ENCODE measurements at regions not wholly inside any gene's neighbourhood (a gene's known extent, or its start where the extent isn't known, plus 50 kb on each side); places are given as distances from the start of the nearest gene placed in this dataset.

DNA sequence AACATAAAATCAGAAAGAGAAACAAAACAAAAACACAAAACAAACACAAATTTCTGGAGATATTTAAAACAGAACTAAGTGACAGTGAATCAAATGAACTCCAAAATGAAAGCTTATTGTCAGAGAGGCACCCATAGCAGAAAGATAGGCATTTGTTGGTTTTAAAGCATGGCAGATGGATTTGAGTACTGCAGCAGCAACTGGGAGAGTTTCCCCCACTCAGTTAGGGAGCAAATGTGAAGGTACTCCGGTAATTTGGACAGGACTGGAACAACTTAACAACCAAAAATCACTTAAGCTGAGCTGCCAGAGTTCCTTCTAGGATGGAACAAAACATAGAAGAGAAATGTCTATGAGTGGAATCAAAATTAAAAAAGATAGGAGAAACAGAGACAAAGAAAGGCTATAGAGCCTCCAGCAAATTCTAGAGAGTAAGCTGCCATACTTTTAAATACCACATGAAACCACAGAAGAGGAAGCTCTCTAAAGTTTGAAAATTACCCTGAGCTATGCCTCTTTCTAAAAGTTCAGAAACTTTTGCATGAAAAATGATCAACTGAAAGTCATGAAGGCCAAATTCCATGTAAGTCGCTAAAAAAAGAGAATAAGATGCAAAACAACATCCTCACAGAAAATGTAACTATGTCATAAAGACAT is 1248.3 kb upstream of the USP15 start:
- no peaks in the 10 kb centered on the region for H3K79me1 ChIP-seq (ENCODE audit: low read length)
- H3K4me2 ChIP-seq (ENCODE audit: low read length), result no peak overlapping the region
- no peak overlapping the region for H3K4ac ChIP-seq (ENCODE audit: low read depth, low read length)
- H3K23ac ChIP-seq (ENCODE audit: low read length), result no peak overlapping the region
- no peak overlapping the region for H4K12ac ChIP-seq (ENCODE audit: low read depth, low read length)
- H3K4me1 ChIP-seq (ENCODE audit: control insufficient read depth in 1 of 2, insufficient read depth in 2 of 2, low read length in 2 of 2), result no peaks in the 10 kb centered on the region
- H3K9ac ChIP-seq (ENCODE audit: low read length), result no peak overlapping the region
- H3K18ac ChIP-seq (ENCODE audit: low read length), result no peak overlapping the region
- no peak overlapping the region for H4K91ac ChIP-seq (ENCODE audit: low read depth, low read length)
- H3K79me2 ChIP-seq (ENCODE audit: control insufficient read depth, insufficient read depth, low read length, poor library complexity), result no peaks in the 10 kb centered on the region
- no peaks in the 10 kb centered on the region for H3K36me3 ChIP-seq (ENCODE audit: control insufficient read depth in 1 of 2, insufficient read depth in 2 of 2, low read length in 2 of 2)
- no peaks in the 10 kb centered on the region for H3K27me3 ChIP-seq (ENCODE audit: insufficient read depth, low read length)
- no peak overlapping the region for H2AK5ac ChIP-seq (ENCODE audit: low read length)
- no peak overlapping the region for H2BK12ac ChIP-seq (ENCODE audit: low read length)
- no peak overlapping the region for H3K27ac ChIP-seq (ENCODE audit: low read depth, low read length)
- H3K9me3 ChIP-seq (ENCODE audit: insufficient read depth, low read depth, low read length), result no peaks in the 10 kb centered on the region
- no peak for DNase-seq
- WGBS (ENCODE audit: extremely low coverage, insufficient coverage, insufficient read length), result no CpG with 5 or more reads among the region's 2 CpGs
- H2BK120ac ChIP-seq (ENCODE audit: insufficient read depth, low read length, poor library complexity), result no peak overlapping the region
- no peak overlapping the region for H4K8ac ChIP-seq (ENCODE audit: low read depth, low read length)
- H2BK5ac ChIP-seq (ENCODE audit: low read depth, low read length, poor library complexity), result no peak overlapping the region
- H3K14ac ChIP-seq (ENCODE audit: low read length), result no peak overlapping the region
- H2AFZ ChIP-seq (ENCODE audit: insufficient read depth, low read length, poor library complexity), result no peak overlapping the region
- no peak overlapping the region for H3K4me3 ChIP-seq (ENCODE audit: low read depth, low read length)

DNA sequence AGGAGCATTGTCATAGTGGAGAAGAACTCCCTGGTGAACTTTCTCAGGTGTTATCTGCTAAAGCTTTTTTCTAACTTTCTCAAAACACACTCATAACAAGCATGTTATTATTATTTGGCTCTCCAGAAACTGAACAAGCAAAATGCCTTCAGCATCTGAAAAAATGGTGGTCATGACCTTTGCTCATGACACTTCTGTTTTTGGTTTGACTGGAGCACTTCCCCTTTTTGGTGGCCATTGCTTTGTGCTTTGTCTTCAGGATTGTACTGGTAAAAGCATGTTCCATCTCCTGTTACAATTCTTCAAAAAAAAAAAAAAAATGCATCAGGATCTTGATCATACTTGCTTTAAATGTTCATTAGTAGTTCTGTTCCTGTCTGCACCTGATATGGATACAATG is 1241.6 kb upstream of the USP15 start:
- no peak overlapping the region for H2AK5ac ChIP-seq (ENCODE audit: low read length)
- no peak overlapping the region for H2BK120ac ChIP-seq (ENCODE audit: insufficient read depth, low read length, poor library complexity)
- no peak overlapping the region for H3K27ac ChIP-seq (ENCODE audit: low read depth, low read length)
- H3K79me1 ChIP-seq (ENCODE audit: low read length), result no peaks in the 10 kb centered on the region
- H2AFZ ChIP-seq (ENCODE audit: insufficient read depth, low read length, poor library complexity), result no peak overlapping the region
- no peak overlapping the region for H3K4me2 ChIP-seq (ENCODE audit: low read length)
- H3K4ac ChIP-seq (ENCODE audit: low read depth, low read length), result no peak overlapping the region
- no peak overlapping the region for H2BK5ac ChIP-seq (ENCODE audit: low read depth, low read length, poor library complexity)
- DNase-seq, result no peak
- no peak overlapping the region for H3K4me3 ChIP-seq (ENCODE audit: low read depth, low read length)
- no peak overlapping the region for H3K9ac ChIP-seq (ENCODE audit: low read length)
- H3K18ac ChIP-seq (ENCODE audit: low read length), result no peak overlapping the region
- no peaks in the 10 kb centered on the region for H3K4me1 ChIP-seq (ENCODE audit: control insufficient read depth in 1 of 2, insufficient read depth in 2 of 2, low read length in 2 of 2)
- no peaks in the 10 kb centered on the region for H3K36me3 ChIP-seq (ENCODE audit: control insufficient read depth in 1 of 2, insufficient read depth in 2 of 2, low read length in 2 of 2)
- H3K14ac ChIP-seq (ENCODE audit: low read length), result no peak overlapping the region
- no peak overlapping the region for H2BK12ac ChIP-seq (ENCODE audit: low read length)
- H3K9me3 ChIP-seq (ENCODE audit: insufficient read depth, low read depth, low read length), result peaks cover 4% of the 10 kb centered on the region
- H4K91ac ChIP-seq (ENCODE audit: low read depth, low read length), result no peak overlapping the region
- H3K27me3 ChIP-seq (ENCODE audit: insufficient read depth, low read length), result no peaks in the 10 kb centered on the region
- no peak overlapping the region for H4K12ac ChIP-seq (ENCODE audit: low read depth, low read length)
- H3K79me2 ChIP-seq (ENCODE audit: control insufficient read depth, insufficient read depth, low read length, poor library complexity), result no peaks in the 10 kb centered on the region
- no peak overlapping the region for H3K23ac ChIP-seq (ENCODE audit: low read length)
- H4K8ac ChIP-seq (ENCODE audit: low read depth, low read length), result no peak overlapping the region

DNA sequence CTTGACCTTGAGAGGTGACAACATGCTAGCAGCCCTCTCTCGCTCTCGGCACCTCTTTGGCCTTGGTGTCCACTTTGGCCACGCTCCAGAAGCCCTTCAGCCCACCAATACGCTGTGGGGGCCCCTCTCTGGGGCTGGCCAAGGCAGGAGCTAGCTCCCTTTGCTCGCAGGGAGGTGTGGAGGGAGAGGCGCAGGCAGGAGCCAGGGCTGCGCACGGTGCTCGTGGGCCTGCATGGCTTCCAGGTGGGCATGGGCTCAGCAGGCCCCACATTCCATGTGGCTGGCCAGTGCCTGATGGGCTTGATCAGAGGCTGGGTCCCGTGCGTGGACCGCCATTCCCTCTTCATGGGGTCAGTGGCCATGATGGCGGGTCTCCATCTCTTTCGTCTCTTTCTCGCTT is 1237.0 kb upstream of the USP15 start:
- Histone ChIP-seq H4K12ac (ENCODE audit: low read depth, low read length) (no peak overlapping the region), H3K4me2 (ENCODE audit: low read length) (no peak overlapping the region), H3K9ac (ENCODE audit: low read length) (no peak overlapping the region), H3K27ac (ENCODE audit: low read depth, low read length) (no peak overlapping the region), H3K36me3 (ENCODE audit: control insufficient read depth in 1 of 2, insufficient read depth in 2 of 2, low read length in 2 of 2) (no peaks in the 10 kb centered on the region), H3K23ac (ENCODE audit: low read length) (no peak overlapping the region), H3K14ac (ENCODE audit: low read length) (no peak overlapping the region), H3K4me3 (ENCODE audit: low read depth, low read length) (no peak overlapping the region), H2BK5ac (ENCODE audit: low read depth, low read length, poor library complexity) (no peak overlapping the region), H3K9me3 (ENCODE audit: insufficient read depth, low read depth, low read length) (peaks cover 7% of the 10 kb centered on the region), H3K27me3 (ENCODE audit: insufficient read depth, low read length) (no peaks in the 10 kb centered on the region), H3K79me1 (ENCODE audit: low read length) (no peaks in the 10 kb centered on the region), H3K4ac (ENCODE audit: low read depth, low read length) (no peak overlapping the region), H2BK120ac (ENCODE audit: insufficient read depth, low read length, poor library complexity) (no peak overlapping the region), H2AFZ (ENCODE audit: insufficient read depth, low read length, poor library complexity) (no peak overlapping the region), H3K4me1 (ENCODE audit: control insufficient read depth in 1 of 2, insufficient read depth in 2 of 2, low read length in 2 of 2) (no peaks in the 10 kb centered on the region), H2BK12ac (ENCODE audit: low read length) (no peak overlapping the region), H4K91ac (ENCODE audit: low read depth, low read length) (no peak overlapping the region), H3K18ac (ENCODE audit: low read length) (no peak overlapping the region), H3K79me2 (ENCODE audit: control insufficient read depth, insufficient read depth, low read length, poor library complexity) (no peaks in the 10 kb centered on the region), H4K8ac (ENCODE audit: low read depth, low read length) (no peak overlapping the region), H2AK5ac (ENCODE audit: low read length) (no peak overlapping the region)
- no CpG with 5 or more reads among the region's 15 CpGs for WGBS (ENCODE audit: extremely low coverage, insufficient coverage, insufficient read length)
- no peak for DNase-seq

DNA sequence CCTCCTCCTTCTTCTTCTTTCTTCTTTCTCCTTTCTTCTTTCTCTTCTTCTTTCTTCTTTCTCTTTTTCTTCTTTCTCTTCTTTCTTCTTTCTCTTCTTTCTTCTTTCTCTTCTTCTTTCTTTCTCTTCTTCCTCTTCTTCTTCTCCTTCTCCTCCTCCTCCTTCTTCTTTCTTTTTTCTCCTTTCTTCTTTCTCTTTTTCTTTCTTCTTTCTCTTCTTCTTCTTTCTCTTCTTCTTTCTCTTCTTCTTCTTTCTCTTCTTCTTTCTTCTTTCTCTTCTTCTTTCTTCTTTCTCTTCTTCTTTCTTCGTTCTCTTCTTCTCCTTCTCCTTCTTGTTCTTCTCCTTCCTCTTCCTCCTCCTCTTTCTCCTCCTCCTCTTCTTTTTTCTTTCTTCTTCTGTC is 1230.7 kb upstream of the USP15 start:
- Histone ChIP-seq H3K4me1 (ENCODE audit: control insufficient read depth in 1 of 2, insufficient read depth in 2 of 2, low read length in 2 of 2) (no peaks in the 10 kb centered on the region), H3K23ac (ENCODE audit: low read length) (no peak overlapping the region), H3K27me3 (ENCODE audit: insufficient read depth, low read length) (no peaks in the 10 kb centered on the region), H3K9me3 (ENCODE audit: insufficient read depth, low read depth, low read length) (peaks cover 2% of the 10 kb centered on the region), H3K79me2 (ENCODE audit: control insufficient read depth, insufficient read depth, low read length, poor library complexity) (no peaks in the 10 kb centered on the region), H3K18ac (ENCODE audit: low read length) (no peak overlapping the region), H4K91ac (ENCODE audit: low read depth, low read length) (no peak overlapping the region), H3K4ac (ENCODE audit: low read depth, low read length) (no peak overlapping the region), H2BK5ac (ENCODE audit: low read depth, low read length, poor library complexity) (no peak overlapping the region), H3K4me3 (ENCODE audit: low read depth, low read length) (no peak overlapping the region), H2BK120ac (ENCODE audit: insufficient read depth, low read length, poor library complexity) (no peak overlapping the region), H2AK5ac (ENCODE audit: low read length) (no peak overlapping the region), H4K8ac (ENCODE audit: low read depth, low read length) (no peak overlapping the region), H4K12ac (ENCODE audit: low read depth, low read length) (no peak overlapping the region), H2AFZ (ENCODE audit: insufficient read depth, low read length, poor library complexity) (no peak overlapping the region), H3K79me1 (ENCODE audit: low read length) (no peaks in the 10 kb centered on the region), H3K4me2 (ENCODE audit: low read length) (no peak overlapping the region), H3K36me3 (ENCODE audit: control insufficient read depth in 1 of 2, insufficient read depth in 2 of 2, low read length in 2 of 2) (no peaks in the 10 kb centered on the region), H2BK12ac (ENCODE audit: low read length) (no peak overlapping the region), H3K9ac (ENCODE audit: low read length) (no peak overlapping the region), H3K14ac (ENCODE audit: low read length) (no peak overlapping the region), H3K27ac (ENCODE audit: low read depth, low read length) (no peak overlapping the region)
- WGBS (ENCODE audit: extremely low coverage, insufficient coverage, insufficient read length), result no CpG with 5 or more reads among the region's 1 CpG
- DNase-seq, result no peak

All from trophoblast cell (in vitro differentiated cells and primary cell).